Nephron progenitor cell (in vitro differentiated cells): ENCODE measurements at regions not wholly inside any gene's neighbourhood (a gene's known extent, or its start where the extent isn't known, plus 50 kb on each side); places are given as distances from the start of the nearest gene placed in this dataset.

Source experiments
- DNase-seq: peaks from one replicate; pipeline ENCODE4 v3.0.0; 2021
- H3K27ac Mint-ChIP-seq: 2 replicates; pipeline ENCODE4 v1.8.0; 2021; ENCODE audit warnings: mild to moderate bottlenecking, moderate library complexity, mixed read lengths
- H3K27me3 Mint-ChIP-seq: 2 replicates; pipeline ENCODE4 v1.8.0; 2021; ENCODE audit warnings: mild to moderate bottlenecking, low read depth, mixed read lengths; ENCODE audit not compliant: poor library complexity
- H3K36me3 Mint-ChIP-seq: 2 replicates; pipeline ENCODE4 v1.8.0; 2021; ENCODE audit warnings: low read depth, mixed read lengths
- H3K4me1 Mint-ChIP-seq: 2 replicates; pipeline ENCODE4 v1.8.0; 2021; ENCODE audit warnings: mixed read lengths
- H3K4me3 Mint-ChIP-seq: 2 replicates; pipeline ENCODE4 v1.8.0; 2021; ENCODE audit warnings: mild to moderate bottlenecking, moderate library complexity, mixed read lengths
- H3K9me3 Mint-ChIP-seq: 2 replicates; pipeline ENCODE4 v1.8.0; 2021; ENCODE audit warnings: mild to moderate bottlenecking, moderate library complexity, mixed read lengths
- TF ChIP-seq, protein P1 (sequence below): fragments of 200-600 bp; sonication (generic); IDR thresholded peaks from 2 replicates; pipeline ENCODE4 v1.5.0; 2021; ENCODE audit warnings: antibody characterized with exemption

DNA sequence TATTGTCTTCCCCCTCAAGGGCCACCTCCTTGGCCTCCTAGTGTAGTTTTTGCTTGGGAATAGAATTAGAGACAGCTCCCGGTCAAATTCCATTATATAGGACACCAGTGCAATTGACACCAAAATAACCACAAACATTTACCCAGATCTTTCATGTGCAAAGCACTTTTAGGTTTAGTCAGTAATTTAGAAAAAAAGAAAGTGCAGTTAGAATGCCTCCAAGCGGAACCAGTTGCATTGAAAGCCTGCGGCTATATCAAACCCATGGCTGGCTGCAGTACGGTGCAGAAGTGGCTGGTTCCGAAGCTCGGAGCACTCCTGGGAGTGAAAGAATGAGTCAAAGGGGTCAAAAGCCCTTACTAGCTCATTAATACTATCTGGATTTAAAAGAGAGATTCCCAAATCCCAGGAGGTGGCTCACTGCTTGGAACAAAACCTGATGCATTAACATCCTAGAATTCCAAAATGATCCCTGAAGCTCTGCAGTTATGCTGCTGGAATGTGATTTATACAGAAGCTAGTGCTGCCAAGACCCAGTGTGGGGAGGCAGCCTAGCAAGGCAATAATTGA, 432.2 kb upstream of the KLHL29 start:
- H3K36me3 Mint-ChIP-seq, result no peaks in the 10 kb centered on the region
- H3K4me3 Mint-ChIP-seq, result no peak overlapping the region

DNA sequence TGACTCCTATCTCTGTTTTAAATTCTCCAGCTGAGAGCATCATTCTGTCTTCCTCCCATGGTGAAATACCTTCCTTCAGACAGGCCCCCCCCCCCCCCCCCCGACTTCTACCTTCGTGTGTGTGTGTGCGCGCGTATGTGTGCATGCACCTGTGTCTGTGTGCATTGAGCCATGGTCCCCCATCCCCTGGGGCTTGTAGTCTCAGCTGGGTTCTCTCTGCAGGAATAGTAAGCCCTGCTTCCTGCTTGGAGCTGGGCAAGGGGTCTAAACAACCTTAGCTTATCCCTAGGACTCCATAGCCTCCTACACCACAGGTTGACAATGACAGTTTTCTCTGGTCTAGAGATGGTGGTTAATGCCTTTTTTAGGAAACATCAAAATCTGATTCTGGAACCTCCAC, 427.5 kb upstream of the KLHL29 start:
- TF ChIP-seq, protein P1, sequence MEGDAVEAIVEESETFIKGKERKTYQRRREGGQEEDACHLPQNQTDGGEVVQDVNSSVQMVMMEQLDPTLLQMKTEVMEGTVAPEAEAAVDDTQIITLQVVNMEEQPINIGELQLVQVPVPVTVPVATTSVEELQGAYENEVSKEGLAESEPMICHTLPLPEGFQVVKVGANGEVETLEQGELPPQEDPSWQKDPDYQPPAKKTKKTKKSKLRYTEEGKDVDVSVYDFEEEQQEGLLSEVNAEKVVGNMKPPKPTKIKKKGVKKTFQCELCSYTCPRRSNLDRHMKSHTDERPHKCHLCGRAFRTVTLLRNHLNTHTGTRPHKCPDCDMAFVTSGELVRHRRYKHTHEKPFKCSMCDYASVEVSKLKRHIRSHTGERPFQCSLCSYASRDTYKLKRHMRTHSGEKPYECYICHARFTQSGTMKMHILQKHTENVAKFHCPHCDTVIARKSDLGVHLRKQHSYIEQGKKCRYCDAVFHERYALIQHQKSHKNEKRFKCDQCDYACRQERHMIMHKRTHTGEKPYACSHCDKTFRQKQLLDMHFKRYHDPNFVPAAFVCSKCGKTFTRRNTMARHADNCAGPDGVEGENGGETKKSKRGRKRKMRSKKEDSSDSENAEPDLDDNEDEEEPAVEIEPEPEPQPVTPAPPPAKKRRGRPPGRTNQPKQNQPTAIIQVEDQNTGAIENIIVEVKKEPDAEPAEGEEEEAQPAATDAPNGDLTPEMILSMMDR, result no peak
- Mint-ChIP-seq H3K4me1 (no peaks in the 10 kb centered on the region), H3K4me3 (no peak overlapping the region), H3K36me3 (no peaks in the 10 kb centered on the region), H3K27ac (no peak overlapping the region), H3K9me3 (no peaks in the 10 kb centered on the region), H3K27me3 (peaks cover 13% of the 10 kb centered on the region)
- no peak for DNase-seq

More for the DNA sequence above, 432.2 kb upstream of the KLHL29 start:
- H3K4me1 Mint-ChIP-seq, result no peaks in the 10 kb centered on the region
- H3K27ac Mint-ChIP-seq, result no peak overlapping the region
- TF ChIP-seq, protein P1, result no peak
- peaks cover 5% of the 10 kb centered on the region for H3K27me3 Mint-ChIP-seq
- no peak for DNase-seq
- no peaks in the 10 kb centered on the region for H3K9me3 Mint-ChIP-seq

DNA sequence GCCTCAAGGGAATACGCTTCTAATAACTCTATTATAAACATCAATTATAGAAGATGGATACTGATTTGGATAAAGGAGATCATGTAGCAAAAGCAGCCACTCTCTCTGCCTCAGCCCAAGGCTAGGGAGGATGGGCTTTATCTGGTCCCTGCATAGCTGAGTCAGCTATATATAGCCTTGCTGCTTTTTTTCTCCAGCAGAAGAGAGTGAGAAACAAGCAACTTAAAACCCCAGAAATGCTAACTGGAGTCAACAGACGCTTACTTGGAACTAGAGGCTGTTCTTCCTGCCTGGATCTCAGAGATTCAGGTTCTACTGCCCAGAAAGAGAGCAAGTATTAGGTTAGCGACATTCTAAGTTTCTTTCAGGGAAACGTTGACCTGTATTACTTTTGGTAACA, 426.7 kb upstream of the KLHL29 start:
- H3K9me3 Mint-ChIP-seq, result no peaks in the 10 kb centered on the region
- H3K4me3 Mint-ChIP-seq, result no peak overlapping the region
- H3K27ac Mint-ChIP-seq, result no peak overlapping the region
- H3K4me1 Mint-ChIP-seq, result no peaks in the 10 kb centered on the region
- no peak for DNase-seq
- TF ChIP-seq, protein P1, result no peak
- no peaks in the 10 kb centered on the region for H3K36me3 Mint-ChIP-seq
- peaks cover 11% of the 10 kb centered on the region for H3K27me3 Mint-ChIP-seq

DNA sequence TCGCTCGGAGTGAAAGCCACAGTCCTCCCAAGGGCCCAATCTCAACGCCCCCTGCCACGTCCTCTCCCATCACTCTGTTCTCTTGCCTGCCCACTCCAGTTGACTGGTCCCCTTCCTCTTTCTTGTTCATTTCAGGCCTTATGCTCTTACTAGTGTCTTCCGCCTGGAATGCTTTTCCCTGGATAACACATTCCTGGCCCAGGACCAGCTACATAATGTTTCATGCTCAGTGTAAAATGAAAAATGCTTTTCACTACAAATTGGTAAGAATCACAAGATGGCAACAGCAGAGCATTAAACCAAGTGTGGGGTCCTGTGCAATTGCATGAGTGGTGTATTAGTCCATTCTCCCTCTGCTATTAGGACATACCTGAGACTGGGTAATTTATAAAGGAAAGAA, 417.2 kb upstream of the KLHL29 start:
- no peak overlapping the region for H3K27ac Mint-ChIP-seq
- no peaks in the 10 kb centered on the region for H3K9me3 Mint-ChIP-seq
- H3K4me3 Mint-ChIP-seq, result no peak overlapping the region
- no peaks in the 10 kb centered on the region for H3K36me3 Mint-ChIP-seq
- H3K4me1 Mint-ChIP-seq, result peaks cover 10% of the 10 kb centered on the region
- peaks cover 3% of the 10 kb centered on the region for H3K27me3 Mint-ChIP-seq
- TF ChIP-seq, protein P1, result no peak
- DNase-seq, result no peak

DNA sequence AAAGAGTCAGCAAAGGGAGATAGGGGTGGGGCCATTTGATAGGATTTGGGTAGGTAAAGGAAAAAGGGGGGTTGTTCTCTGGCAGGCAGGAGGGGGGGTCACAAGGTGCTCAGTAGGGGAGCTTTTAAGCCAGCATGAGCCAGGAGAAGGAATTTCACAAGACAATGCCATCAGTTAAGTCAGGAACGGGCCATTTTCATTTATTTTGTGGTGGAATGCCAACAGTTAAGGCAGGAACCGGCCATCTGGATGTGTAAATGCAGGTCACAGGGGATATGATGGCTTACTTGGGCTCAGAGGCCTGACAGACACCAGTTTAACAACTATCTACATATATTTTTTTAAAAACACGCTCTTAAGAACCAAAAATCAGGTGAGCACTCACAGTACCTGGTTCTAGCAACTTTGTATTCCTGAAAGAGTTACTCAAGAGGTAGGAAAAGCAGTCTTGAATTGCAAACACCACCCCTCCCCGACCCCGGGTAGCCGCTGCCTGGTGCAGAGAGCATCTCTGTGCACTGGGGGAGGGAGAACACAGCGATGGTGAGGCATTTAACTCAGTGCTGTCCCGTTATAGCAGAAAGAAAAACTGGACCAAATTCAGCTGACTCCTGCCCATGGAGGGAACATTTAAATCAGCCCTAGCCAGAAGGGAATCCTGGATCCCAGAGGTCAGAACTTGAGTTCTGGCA, 414.5 kb upstream of the KLHL29 start:
- H3K36me3 Mint-ChIP-seq, result no peaks in the 10 kb centered on the region
- no peak for DNase-seq
- no peaks in the 10 kb centered on the region for H3K9me3 Mint-ChIP-seq
- no peak overlapping the region for H3K27ac Mint-ChIP-seq
- H3K4me1 Mint-ChIP-seq, result peaks cover 10% of the 10 kb centered on the region
- H3K4me3 Mint-ChIP-seq, result no peak overlapping the region
- TF ChIP-seq, protein P1, result no peak
- H3K27me3 Mint-ChIP-seq, result peaks cover 3% of the 10 kb centered on the region

DNA sequence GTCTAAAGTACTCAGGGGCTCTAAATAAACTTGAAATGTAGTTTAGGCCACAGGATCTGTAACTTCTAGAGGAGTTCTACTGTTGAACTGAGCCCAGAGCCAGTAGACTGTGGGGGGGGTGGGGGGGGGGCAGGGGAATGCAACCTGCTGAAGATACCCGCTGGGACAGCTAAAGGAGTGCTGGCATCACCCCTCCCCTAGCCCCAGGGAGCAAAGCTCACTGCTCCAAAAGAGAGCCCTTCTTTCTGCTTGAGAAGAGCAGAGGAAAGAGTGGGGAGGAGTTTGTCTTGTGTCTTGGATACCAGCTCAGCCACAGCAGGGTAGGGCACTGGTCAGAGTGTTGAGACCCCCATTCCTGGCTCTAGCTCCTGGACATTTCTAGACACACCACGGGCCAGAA, 414.0 kb upstream of the KLHL29 start:
- no peak overlapping the region for H3K27ac Mint-ChIP-seq
- no peak overlapping the region for H3K4me3 Mint-ChIP-seq
- TF ChIP-seq, protein P1, result no peak
- DNase-seq, result no peak
- H3K9me3 Mint-ChIP-seq, result no peaks in the 10 kb centered on the region
- H3K36me3 Mint-ChIP-seq, result no peaks in the 10 kb centered on the region
- H3K4me1 Mint-ChIP-seq, result peaks cover 10% of the 10 kb centered on the region
- H3K27me3 Mint-ChIP-seq, result peaks cover 3% of the 10 kb centered on the region
